OCI-LY3 (cell line): ENCODE measurements at regions not wholly inside any gene's neighbourhood (a gene's known extent, or its start where the extent isn't known, plus 50 kb on each side); places are given as distances from the start of the nearest gene placed in this dataset.

Experiments used
- EZH2phosphoT487 ChIP-seq: fragments of 200-600 bp; shearing (Covaris generic); IDR thresholded peaks from 2 replicates; pipeline ENCODE4 v1.6.1; 2018; ENCODE audit warnings: antibody characterized with exemption, mixed run types, low read depth
- TF ChIP-seq, protein P1 (sequence below): fragments of 200-600, 300-600 bp; sonication (generic); IDR thresholded peaks from 2 replicates; pipeline ENCODE4 v1.5.1; 2014; ENCODE audit warnings: antibody characterized with exemption, low read length, low read depth

DNA sequence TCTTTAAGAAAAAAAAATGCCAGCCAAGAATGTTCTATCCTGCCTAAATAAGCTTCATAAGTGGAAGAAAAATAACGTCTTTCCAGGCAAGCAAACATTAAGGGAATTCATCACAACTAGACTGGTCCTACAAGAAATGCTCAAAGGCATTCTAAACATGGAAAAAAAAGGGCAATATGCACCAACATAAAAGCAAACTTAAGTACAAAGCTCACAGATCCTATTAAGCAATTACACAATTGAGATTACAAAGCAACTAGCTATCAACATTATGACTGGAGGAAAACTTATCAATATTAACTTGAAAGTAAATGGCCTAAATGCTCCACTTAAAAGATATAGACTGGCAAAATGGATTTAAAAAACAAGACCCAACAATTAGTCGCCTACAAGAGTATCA, 240.6 kb upstream of the CTAGE1 start:
- TF ChIP-seq, protein P1, sequence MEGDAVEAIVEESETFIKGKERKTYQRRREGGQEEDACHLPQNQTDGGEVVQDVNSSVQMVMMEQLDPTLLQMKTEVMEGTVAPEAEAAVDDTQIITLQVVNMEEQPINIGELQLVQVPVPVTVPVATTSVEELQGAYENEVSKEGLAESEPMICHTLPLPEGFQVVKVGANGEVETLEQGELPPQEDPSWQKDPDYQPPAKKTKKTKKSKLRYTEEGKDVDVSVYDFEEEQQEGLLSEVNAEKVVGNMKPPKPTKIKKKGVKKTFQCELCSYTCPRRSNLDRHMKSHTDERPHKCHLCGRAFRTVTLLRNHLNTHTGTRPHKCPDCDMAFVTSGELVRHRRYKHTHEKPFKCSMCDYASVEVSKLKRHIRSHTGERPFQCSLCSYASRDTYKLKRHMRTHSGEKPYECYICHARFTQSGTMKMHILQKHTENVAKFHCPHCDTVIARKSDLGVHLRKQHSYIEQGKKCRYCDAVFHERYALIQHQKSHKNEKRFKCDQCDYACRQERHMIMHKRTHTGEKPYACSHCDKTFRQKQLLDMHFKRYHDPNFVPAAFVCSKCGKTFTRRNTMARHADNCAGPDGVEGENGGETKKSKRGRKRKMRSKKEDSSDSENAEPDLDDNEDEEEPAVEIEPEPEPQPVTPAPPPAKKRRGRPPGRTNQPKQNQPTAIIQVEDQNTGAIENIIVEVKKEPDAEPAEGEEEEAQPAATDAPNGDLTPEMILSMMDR = no peak
- TF ChIP-seq EZH2phosphoT487 = no peak
